H9 (cell line): ENCODE measurements at regions not wholly inside any gene's neighbourhood (a gene's known extent, or its start where the extent isn't known, plus 50 kb on each side); places are given as distances from the start of the nearest gene placed in this dataset.

ENCODE experiments used
- DNase-seq: peaks from one replicate; pipeline ENCODE4 v3.0.0-alpha.2; 2017
- H2AFZ ChIP-seq: one replicate; pipeline ENCODE4 v1.6.1; 2013; ENCODE audit warnings: mild to moderate bottlenecking, low read length, control low read depth, moderate library complexity
- H2AK5ac ChIP-seq: 2 replicates; pipeline ENCODE4 v1.6.1; 2013; ENCODE audit warnings: low read length, control low read depth, mixed read lengths; ENCODE audit not compliant: insufficient read length
- H2BK120ac ChIP-seq: one replicate; pipeline ENCODE4 v1.6.1; 2013; ENCODE audit warnings: low read depth, mild to moderate bottlenecking, low read length, control low read depth, inconsistent platforms; ENCODE audit not compliant: poor library complexity, severe bottlenecking
- H2BK12ac ChIP-seq: 2 replicates; pipeline ENCODE4 v1.6.1; 2013; ENCODE audit warnings: low read length, control low read depth, mixed read lengths, low read depth; ENCODE audit not compliant: insufficient read length
- H2BK15ac ChIP-seq: 2 replicates; pipeline ENCODE4 v1.6.1; 2013; ENCODE audit warnings: low read depth, low read length, control low read depth
- H2BK20ac ChIP-seq: one replicate; pipeline ENCODE4 v1.6.1; 2013; ENCODE audit warnings: low read depth, mild to moderate bottlenecking, low read length, control low read depth, inconsistent platforms; ENCODE audit not compliant: poor library complexity, severe bottlenecking
- H2BK5ac ChIP-seq: 2 replicates; pipeline ENCODE4 v1.6.1; 2013; ENCODE audit warnings: low read length, control low read depth, mixed read lengths; ENCODE audit not compliant: insufficient read length
- H3K14ac ChIP-seq: 2 replicates; pipeline ENCODE4 v1.6.1; 2013; ENCODE audit warnings: low read length, control low read depth; ENCODE audit not compliant: insufficient read depth
- H3K18ac ChIP-seq: 2 replicates; pipeline ENCODE4 v1.6.1; 2013; ENCODE audit warnings: low read depth, mild to moderate bottlenecking, mixed read lengths, low read length, control low read depth; ENCODE audit not compliant: insufficient read length
- H3K23ac ChIP-seq: 2 replicates; pipeline ENCODE4 v1.6.1; 2013; ENCODE audit warnings: low read length, control low read depth, mixed read lengths, low read depth; ENCODE audit not compliant: insufficient read length
- H3K23me2 ChIP-seq: 2 replicates; pipeline ENCODE4 v1.6.1; 2013; ENCODE audit warnings: low read depth, mild to moderate bottlenecking, mixed read lengths, low read length, control low read depth; ENCODE audit not compliant: insufficient read length, poor library complexity, severe bottlenecking
- H3K27ac ChIP-seq: 2 replicates; pipeline ENCODE4 v1.5.1; 2013; ENCODE audit warnings: low read length, control low read depth, mixed read lengths, low read depth; ENCODE audit not compliant: insufficient read length
- H3K27me3 ChIP-seq: 2 replicates; pipeline ENCODE4 v1.6.1; 2013; ENCODE audit warnings: low read length, control low read depth, inconsistent platforms; ENCODE audit not compliant: insufficient read depth
- H3K4ac ChIP-seq: 2 replicates; pipeline ENCODE4 v1.6.1; 2013; ENCODE audit warnings: low read depth, mild to moderate bottlenecking, control low read depth, inconsistent platforms, low read length, moderate library complexity
- H3K4me1 ChIP-seq: 2 replicates; pipeline ENCODE4 v1.6.1; 2013; ENCODE audit warnings: low read length, control low read depth, inconsistent platforms; ENCODE audit not compliant: insufficient read depth
- H3K4me2 ChIP-seq: 2 replicates; pipeline ENCODE4 v1.6.1; 2013; ENCODE audit warnings: low read length, control low read depth, mixed read lengths; ENCODE audit not compliant: insufficient read length, insufficient read depth
- H3K56ac ChIP-seq: 2 replicates; pipeline ENCODE4 v1.6.1; 2013; ENCODE audit warnings: low read depth, mild to moderate bottlenecking, mixed read lengths, low read length, control low read depth; ENCODE audit not compliant: insufficient read length
- H3K79me1 ChIP-seq: 2 replicates; pipeline ENCODE4 v1.6.1; 2013; ENCODE audit warnings: low read depth, mild to moderate bottlenecking, moderate library complexity, low read length, control low read depth, inconsistent platforms; ENCODE audit not compliant: insufficient read depth, poor library complexity, severe bottlenecking
- H3K79me2 ChIP-seq: 2 replicates; pipeline ENCODE4 v1.6.1; 2013; ENCODE audit warnings: low read length, control low read depth, inconsistent platforms; ENCODE audit not compliant: insufficient read depth
- H3K9ac ChIP-seq: 2 replicates; pipeline ENCODE4 v1.6.1; 2013; ENCODE audit warnings: low read length, control low read depth, mixed read lengths; ENCODE audit not compliant: insufficient read length; ENCODE audit errors: extremely low read depth
- H3K9me3 ChIP-seq: one replicate; pipeline ENCODE4 v1.6.1; 2013; ENCODE audit warnings: low read depth, low read length, inconsistent platforms; ENCODE audit not compliant: control insufficient read depth
- H3T11ph ChIP-seq: one replicate; pipeline ENCODE4 v1.6.1; 2013; ENCODE audit warnings: mild to moderate bottlenecking, low read length, control low read depth, inconsistent platforms
- H4K20me1 ChIP-seq: one replicate; pipeline ENCODE4 v1.6.1; 2013; ENCODE audit not compliant: control insufficient read depth, insufficient read length, insufficient read depth
- H4K5ac ChIP-seq: 2 replicates; pipeline ENCODE4 v1.6.1; 2013; ENCODE audit warnings: low read depth, mild to moderate bottlenecking, mixed read lengths, low read length, control low read depth; ENCODE audit not compliant: insufficient read length
- H4K8ac ChIP-seq: replicated peaks from 2 replicates; pipeline ENCODE4 v1.6.1; 2013; ENCODE audit warnings: low read length, control low read depth, mixed read lengths, low read depth; ENCODE audit not compliant: insufficient read length
- H4K91ac ChIP-seq: 2 replicates; pipeline ENCODE4 v1.6.1; 2013; ENCODE audit warnings: low read depth, mild to moderate bottlenecking, moderate library complexity, mixed read lengths, low read length, control low read depth; ENCODE audit not compliant: insufficient read length
- H3K27ac Mint-ChIP-seq, 3 experiments: 2 replicates in 2 of 3; 3 replicates in 1 of 3; pipeline ENCODE4 v1.8.0; 2020 to 2021; ENCODE audit warnings: mixed read lengths in 3 of 3, mild to moderate bottlenecking in 1 of 3, moderate library complexity in 1 of 3
- H3K27me3 Mint-ChIP-seq: 2 replicates; pipeline ENCODE4 v1.8.0; 2021; ENCODE audit warnings: low read depth, mild to moderate bottlenecking, moderate library complexity, mixed read lengths
- H3K36me3 Mint-ChIP-seq, 3 experiments: 2 replicates in 2 of 3; 3 replicates in 1 of 3; pipeline ENCODE4 v1.8.0; 2020 to 2021; ENCODE audit warnings: low read depth in 3 of 3, mixed read lengths in 3 of 3; ENCODE audit not compliant: insufficient read depth in 1 of 3
- H3K4me1 Mint-ChIP-seq, 2 experiments: 2 replicates each; pipeline ENCODE4 v1.8.0; 2020; ENCODE audit warnings: mixed read lengths in 2 of 2
- H3K4me3 Mint-ChIP-seq, 2 experiments: 2 replicates in 1 of 2; 3 replicates in 1 of 2; pipeline ENCODE4 v1.8.0; 2020 to 2021; ENCODE audit warnings: mild to moderate bottlenecking in 2 of 2, mixed read lengths in 2 of 2, moderate library complexity in 1 of 2
- H3K9me3 Mint-ChIP-seq, 2 experiments: 2 replicates in 1 of 2; 3 replicates in 1 of 2; pipeline ENCODE4 v1.8.0; 2020; ENCODE audit warnings: mild to moderate bottlenecking in 2 of 2, mixed read lengths in 2 of 2, moderate library complexity in 1 of 2
- CTCF ChIP-seq: fragments of 200-600 bp; sonication (generic); conservative IDR thresholded peaks from 3 replicates; pipeline ENCODE4 v1.8.0; 2021; ENCODE audit warnings: antibody characterized with exemption, mild to moderate bottlenecking
- WGBS: extraction: QIAGEN DNeasy Blood & Tissue Kit; methylation state at CpG from one replicate; pipeline ENCODE4 v1.1.7; 2013; ENCODE audit warnings: missing lambda C conversion rate, low lambda C conversion rate, mixed read lengths; ENCODE audit not compliant: insufficient read length; ENCODE audit errors: extremely low coverage; 5-methylcytosine and 5-hydroxymethylcytosine counted together

- no peak overlapping the region for H2BK5ac ChIP-seq
- no peak overlapping the region for H3K4me2 ChIP-seq
- Mint-ChIP-seq H3K9me3 (peaks cover 0 to 4% of the 10 kb centered on the region in 2 experiments; a peak in 2 of 5 replicates), H3K36me3 (no peaks in the 10 kb centered on the region), H3K27me3 (no peaks in the 10 kb centered on the region), H3K4me1 (no peaks in the 10 kb centered on the region), H3K27ac (no peak overlapping the region), H3K4me3 (no peak overlapping the region)
- no peak overlapping the region for H4K5ac ChIP-seq
- no peak overlapping the region for H3K9ac ChIP-seq
- no peak overlapping the region for H4K8ac ChIP-seq
- no peaks in the 10 kb centered on the region for H3K9me3 ChIP-seq
- H3K79me1 ChIP-seq: no peaks in the 10 kb centered on the region
- no peak overlapping the region for H3K23ac ChIP-seq
- H2AFZ ChIP-seq: no peak overlapping the region
- H3K4me1 ChIP-seq: no peaks in the 10 kb centered on the region
- H3T11ph ChIP-seq: no peak overlapping the region
- no peak overlapping the region for H3K14ac ChIP-seq
- no peak overlapping the region for H2AK5ac ChIP-seq
- H3K27ac ChIP-seq: no peak overlapping the region
- H4K91ac ChIP-seq: no peak overlapping the region
- no peak overlapping the region for H2BK20ac ChIP-seq
- H2BK12ac ChIP-seq: no peak overlapping the region
- no peak overlapping the region for H2BK120ac ChIP-seq
- H3K4ac ChIP-seq: no peak overlapping the region
- no peaks in the 10 kb centered on the region for H3K27me3 ChIP-seq
- WGBS: no CpG with 5 or more reads among the region's 2 CpGs
- H3K79me2 ChIP-seq: no peaks in the 10 kb centered on the region
- no peaks in the 10 kb centered on the region for H3K23me2 ChIP-seq
- TF ChIP-seq CTCF: no peak
- no peak overlapping the region for H3K18ac ChIP-seq
- DNase-seq: no peak
- no peaks in the 10 kb centered on the region for H4K20me1 ChIP-seq
- H3K56ac ChIP-seq: no peak overlapping the region
- H2BK15ac ChIP-seq: no peak overlapping the region
Observed at GRCh38 chr13:85367887-85368286, 431.3 kb downstream of the SLITRK6 start.
